NCI-H2107 treated with DMSO at 0.1 percent for 48 hours (cell line): ENCODE measurements at regions not wholly inside any gene's neighbourhood (a gene's known extent, or its start where the extent isn't known, plus 50 kb on each side); places are given as distances from the start of the nearest gene placed in this dataset.
A peak's percentile ranks its signal among the peaks of the same experiment; 100 is the strongest.
"Not testable (repeated sequence)": the region's sequence is repeated elsewhere in the genome, so short reads cannot be mapped to it uniquely, and the experiment has no call there.

Experiments
- DNase-seq: peaks from one replicate; lab custom pipeline; 2025; ENCODE audit not compliant: unreplicated experiment; lab: John Stamatoyannopoulos, UW

DNA sequence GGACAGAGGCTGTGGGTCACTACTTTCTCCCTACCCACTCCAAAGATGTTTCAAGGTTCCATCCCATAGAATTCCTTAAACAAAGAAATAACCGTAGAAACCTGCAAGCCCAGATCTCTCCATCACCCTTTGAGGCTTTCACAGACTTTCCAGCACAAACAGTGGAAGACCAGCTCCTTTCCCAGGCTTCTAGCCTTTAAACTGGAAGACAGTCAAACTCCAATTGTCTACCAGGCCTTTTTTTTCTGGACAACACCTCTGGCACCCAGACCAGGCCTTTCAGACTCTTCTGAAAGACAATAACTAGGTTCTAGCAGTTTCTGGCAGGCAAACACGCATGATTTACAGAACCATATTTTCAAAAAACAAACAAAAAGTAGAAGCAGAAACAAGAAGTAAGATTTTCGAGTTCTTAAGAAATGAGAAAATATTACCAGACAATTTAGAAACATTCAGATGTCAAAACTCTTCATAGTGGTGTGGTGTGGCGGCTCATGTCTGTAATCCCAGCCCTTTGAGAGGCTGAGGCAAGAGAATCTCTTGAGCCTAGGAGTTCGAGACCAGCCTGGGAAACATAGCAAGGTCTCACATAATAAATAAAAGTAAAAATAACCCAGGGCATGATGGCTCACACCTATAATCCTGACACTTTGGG lies 73.0 kb upstream of the EPCAM start:
- no peak for DNase-seq

DNA sequence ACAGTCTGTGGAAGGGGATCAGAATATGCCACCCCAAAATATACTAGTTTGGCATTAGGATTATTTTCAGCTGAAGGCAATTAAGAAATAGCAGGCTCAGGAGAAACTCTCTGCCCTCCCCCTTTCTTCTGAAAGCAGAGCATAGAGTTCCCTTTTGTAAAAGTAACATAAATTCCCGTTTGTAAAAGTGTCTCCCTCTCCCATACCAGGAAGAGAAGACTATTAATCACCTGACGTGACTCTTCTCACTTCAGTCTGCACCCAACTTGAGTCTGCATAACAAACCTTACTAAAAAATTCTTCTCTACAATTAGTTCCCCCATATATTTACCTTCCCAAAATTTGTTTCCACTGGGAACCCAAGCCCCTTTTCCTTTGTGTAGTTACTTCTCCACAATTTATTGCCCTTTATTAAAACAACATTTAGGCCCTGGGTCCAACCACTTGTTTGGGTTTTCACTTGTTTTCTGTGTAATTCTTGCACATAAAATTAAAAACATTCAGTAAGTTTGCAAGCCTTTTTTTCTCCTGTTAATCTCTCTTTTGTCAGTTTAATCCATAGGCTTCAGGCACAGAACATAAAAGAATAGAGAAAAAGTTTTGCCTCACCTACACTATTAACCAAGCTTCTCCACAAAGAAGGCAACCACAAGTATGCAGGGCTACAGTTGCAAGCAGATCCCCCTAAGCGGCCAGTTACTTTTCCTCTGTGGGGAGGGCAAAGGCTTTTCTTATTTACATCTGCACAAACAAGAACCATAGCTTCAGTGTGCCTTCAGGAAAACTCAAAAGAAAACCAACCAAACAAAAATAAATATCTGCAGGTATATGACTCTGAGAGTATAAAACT lies 73.8 kb upstream of the EPCAM start:
- no peak for DNase-seq

DNA sequence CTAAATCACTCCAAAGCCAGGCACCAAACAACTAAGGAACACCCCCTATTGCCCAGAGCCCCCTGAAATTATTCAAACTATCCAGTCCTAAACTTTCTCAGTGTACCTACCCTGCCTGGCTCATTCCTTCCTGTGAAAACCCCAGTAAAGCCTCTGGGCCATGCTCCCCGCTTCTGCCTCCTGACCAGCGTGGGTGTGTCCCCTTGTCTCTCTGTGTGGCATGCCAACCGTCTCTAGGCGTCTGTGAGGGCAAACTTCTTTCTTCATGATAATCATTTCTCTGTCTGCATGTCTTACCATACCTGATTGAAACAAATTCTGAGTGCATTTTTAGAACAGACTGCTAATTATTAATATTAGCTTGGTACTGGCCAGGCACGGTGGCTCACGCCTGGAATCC lies 75.1 kb upstream of the EPCAM start:
- DNase-seq: no peak

DNA sequence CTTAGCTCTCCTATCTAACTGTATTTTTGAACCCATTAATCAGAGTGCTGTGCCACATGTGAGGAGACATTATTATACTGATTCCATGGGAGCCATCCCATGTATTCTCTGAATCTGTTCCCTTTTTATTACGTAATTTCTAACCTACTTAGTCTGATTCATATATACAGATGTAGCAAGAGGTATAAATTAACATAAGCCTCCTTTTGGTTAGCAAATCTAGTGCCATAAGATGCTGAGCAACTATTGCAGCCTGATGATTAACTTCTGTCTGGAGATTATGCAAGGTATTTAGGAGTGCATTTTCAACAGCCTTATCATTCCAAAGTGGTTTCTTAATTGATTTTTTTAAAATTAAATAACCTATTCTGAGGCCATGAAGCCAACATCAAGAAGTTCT lies 80.2 kb upstream of the EPCAM start:
- DNase-seq: no peak

DNA sequence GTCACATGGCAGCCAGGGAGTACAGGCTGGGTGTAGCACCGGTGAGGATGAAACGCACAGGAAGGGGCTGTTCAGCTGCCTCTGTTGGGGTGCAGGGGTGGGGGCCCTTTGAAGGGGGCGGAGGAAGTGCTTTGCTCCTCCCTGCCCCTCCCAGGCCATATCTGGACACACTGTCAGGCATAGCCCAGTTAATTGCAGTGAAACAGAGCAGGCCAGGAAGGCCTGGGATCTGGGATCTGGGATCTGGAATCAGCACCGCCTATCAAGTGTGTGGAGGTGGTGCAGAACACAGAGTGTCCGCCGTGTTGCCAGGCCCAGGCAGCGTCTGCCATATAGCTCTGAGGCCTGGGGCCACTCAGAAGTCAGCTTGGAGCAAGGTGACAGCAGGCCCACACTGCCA lies 85.5 kb upstream of the EPCAM start:
- no peak for DNase-seq

DNA sequence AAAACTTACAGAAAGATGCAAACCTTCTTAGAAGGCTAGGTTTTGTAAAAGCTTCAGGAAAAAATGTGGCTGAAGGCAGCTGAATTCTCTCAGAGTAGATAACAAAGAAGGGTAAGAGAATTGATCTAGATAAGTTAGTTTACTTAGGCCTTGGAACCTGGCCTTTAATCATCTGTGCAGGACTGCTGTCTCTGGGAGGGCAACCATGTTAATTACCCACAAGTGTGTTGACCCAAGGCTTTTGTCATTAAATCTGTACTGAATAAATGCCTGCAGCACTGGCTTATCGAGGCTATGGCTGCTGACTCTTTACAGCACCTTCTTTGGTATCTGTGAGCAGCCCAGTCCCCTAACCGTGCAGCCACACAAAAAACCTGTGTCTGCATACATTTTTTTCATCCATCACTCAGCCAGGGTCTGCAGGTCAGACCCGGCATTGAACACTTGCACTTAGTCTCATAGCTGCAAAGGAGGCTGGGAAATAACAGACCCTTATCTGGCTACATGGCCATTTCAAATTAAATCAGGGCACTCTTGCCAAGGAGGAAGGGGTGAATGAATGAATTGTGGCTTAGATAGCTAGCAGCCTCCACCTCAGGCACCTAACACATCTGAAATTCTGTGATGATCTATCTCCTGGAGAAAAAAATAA lies 86.4 kb upstream of the EPCAM start:
- no peak for DNase-seq

DNA sequence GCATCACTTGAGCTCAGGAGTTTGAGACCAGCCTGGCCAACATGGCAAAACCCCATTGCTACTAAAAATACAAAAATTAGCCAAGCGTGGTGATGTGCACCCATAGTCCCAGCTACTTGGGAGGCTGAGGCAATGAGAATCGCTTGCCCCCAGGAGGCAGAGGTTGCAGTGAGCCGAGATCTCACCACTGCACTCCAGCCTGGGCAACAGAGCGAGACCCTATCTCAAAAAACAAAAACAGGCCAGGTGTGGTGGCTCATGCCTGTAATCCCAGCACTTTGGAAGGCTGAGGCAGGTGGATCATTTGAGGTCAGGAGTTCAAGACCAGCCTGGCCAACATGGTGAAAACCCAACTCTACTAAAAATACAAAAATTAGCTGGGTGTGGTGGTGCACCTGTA lies 89.6 kb upstream of the EPCAM start:
- DNase-seq: not testable (repeated sequence)

DNA sequence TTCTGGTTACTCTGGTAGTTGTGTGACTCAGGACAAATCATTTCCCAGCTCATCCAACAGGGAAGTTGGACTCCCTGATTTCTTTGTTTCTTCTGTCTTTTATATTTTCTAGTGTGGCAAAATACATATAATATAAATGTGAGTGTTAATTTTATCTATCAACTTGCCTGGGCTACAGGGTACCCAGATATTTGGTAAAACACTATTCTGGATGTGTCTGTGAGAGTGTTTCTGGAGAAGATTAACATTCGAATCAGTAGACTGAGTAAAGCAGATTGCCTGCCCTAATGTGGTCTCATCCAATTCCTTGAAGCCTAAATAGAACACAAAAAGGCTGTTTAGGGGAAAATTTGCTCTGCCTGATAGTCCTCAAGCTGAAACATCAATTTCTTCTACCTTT lies 91.1 kb upstream of the EPCAM start:
- DNase-seq: no peak

DNA sequence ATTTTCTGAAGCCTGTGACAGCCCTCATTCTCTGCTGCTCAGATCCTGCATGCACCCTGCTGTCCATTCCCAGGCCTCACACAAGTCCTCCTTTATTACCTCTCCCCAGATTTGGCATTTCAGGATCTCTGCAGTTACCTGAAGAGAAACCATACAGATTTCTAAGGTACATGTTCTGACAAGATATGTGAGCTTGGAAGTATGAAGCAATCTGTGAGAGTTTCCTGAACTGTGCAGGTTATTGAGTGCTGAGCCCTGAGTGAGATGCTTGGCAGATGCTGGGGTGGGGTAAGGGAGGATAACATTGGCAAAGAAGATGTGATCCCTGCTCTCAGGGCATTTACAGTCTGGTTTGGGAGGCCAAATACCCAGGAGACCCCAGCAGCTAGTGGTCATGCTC lies 91.9 kb upstream of the EPCAM start:
- no peak for DNase-seq

DNA sequence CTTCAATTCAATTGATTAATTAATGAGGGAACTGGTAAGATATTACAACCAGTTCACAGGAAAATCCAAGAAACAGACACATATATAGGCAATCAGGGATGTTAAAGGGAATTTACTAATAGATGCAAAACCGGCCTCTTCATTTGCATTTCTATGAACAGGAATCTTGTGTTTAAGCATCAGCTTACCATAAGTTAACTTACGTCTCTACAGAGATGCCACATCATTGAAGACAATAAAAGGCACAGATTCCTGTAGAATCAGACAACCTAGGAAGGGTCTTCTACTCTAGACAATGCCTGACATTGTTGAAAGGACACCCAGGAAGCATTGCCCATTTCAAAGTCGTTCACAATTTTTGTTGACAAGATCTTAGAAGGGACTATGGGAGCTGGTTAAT lies 93.0 kb upstream of the EPCAM start:
- no peak for DNase-seq

DNA sequence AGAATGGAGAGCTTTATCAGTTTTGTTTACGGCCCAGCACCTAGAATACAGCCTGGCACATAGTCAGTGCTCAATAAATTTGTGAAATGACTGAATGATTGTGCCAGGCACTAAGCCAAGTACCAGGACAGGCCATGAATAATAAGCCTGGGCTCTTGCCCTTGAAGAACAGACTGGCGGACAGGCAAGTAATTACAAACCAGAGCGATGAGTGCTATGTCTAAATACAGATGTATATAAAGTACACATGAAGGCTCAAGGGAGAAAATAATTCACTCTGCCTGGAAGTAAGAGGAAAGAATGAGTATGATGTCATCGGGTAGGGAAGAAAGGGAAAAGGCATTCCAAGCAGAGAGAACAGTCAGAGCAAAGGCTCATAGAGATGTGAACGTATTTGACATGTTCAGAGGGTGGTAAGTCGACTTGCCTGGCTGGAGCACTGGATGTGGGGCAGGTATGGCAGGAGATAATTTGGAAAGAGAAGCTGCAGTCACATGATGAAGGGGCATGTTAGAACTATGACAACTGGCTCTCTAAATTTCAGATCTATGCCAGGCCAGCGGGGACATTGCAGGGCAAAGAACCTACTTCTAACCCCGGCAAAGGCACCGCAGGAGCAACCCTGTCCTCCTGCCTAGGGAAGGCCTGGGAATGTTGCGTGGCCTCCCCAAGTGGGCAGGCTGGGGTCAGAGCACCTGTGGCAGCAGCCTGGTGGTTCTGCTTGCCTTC lies 94.9 kb upstream of the EPCAM start:
- no peak for DNase-seq

DNA sequence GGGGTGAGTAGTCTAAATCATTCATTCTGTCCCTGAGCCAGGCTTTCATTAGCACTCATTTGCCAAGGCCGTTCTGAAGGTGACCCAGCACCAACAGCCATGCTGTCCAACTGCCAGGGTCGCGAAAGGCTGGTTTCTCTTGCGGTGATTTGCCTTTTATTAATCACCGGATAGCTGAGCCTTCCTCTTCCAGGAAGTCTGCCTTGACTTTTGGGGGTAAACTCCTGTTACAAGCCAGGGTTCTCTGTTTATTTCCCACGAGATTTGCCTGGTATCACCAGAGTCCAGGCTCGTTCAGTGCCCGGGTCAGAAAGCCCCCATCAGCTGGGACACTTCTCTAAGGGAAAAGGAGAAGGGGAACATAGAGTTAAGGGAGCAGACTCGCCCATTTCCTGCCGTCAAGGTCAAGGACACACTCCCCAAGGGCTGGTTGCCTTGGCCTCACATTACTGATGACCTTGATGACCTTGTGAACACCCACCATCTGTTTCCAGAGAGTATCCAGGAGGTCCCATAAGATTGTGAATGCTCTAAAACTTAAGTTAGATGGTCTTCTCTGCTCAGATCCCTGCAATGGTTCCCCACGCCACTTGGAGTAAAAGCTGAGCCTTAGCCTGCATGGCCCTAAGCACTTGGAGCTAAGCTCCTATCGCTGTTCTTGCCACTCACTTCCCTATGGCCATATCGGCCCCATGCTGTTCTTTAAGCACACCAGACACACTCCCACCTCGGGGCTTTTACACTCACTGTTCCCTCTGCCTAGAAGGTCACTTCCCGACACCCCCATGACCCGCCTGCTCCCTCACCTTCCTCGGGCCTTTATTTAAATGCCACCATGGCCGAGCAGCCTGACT lies 96.0 kb upstream of the EPCAM start:
- no peak for DNase-seq

DNA sequence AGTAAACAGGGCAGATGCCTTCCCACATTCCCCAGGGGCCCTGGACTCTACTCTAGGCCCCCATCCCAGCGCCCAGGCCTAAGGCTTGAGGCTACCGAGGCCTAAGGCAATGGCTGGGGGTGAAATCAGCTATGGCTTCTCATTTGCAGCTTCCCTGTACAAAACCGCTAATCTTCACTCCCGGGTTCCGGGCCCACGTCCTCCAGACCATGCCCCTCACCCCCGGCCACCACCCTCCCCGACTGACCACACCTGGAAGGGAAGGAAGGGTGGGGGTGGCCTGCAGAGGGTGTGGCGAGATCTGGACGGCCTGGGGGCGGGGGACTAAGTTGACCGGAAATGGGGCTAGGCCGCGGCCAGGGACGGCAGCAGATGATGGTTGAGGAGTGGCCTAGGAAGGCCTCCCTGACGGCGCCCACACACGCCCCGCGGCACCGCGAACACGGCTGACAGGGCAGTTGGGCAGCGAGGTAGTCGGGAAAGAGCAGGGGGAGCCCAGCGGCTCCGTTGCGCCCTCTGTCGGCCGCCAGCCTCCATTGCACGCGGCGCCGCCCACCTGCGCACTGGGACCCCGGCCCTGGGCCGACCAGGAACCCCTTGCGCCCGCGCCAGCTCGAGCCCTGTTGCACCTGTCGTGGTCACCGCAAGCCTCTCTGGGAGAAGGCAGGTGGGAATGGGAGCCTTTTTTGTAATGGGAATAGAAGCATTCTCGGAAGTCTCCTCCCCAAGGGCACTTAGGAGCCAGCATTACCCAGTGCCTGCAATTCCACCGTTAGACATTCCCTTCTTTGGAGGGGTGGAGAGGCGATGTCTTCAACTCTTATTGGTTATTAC lies 95.9 kb upstream of the CALM2 start:
- peak; percentile 92 for DNase-seq

DNA sequence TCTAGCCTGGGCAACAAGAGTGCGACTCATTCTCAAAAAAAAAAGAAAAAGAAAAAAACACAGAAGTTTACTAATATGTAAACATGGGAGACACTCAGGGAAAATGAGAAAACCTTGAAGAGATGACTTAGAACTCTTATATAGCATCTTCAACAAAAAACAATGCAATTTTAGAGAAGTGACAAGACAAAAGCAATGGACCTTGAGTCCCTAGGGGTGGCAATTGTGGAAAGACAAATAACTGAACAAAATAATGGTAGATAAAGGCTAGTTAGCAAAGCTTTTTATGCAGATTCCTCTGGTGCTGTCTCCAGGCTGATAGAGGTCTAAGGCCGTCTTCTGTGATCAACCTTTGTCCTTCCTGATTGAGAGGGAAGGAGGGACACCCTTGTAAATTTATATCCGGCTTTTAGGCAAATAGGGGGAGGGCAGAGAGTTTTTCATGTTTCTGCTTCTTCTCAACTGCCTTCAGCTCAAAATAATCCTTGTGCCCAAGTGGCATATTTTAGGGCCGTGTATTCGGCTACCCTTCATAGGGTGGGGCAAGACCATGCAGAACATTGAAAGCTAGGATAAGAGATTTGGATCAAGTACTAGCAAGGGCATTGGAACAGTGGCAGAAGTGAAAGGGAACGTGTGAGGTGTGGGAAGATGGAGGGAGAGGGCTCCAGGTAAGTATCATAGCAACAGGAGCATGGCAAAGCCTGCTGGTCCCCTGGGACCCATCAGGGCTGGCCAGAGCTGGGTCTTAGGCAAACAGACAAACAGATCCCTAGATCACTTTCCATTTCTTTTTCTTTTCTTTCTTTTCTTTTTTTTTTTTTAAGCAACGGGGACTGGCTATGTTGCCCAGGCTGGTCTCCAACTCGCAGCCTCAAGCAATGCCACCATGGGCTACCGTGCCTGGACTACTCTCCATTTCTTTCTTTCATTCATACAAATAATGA lies 95.0 kb upstream of the CALM2 start:
- peak; percentile 48 for DNase-seq

DNA sequence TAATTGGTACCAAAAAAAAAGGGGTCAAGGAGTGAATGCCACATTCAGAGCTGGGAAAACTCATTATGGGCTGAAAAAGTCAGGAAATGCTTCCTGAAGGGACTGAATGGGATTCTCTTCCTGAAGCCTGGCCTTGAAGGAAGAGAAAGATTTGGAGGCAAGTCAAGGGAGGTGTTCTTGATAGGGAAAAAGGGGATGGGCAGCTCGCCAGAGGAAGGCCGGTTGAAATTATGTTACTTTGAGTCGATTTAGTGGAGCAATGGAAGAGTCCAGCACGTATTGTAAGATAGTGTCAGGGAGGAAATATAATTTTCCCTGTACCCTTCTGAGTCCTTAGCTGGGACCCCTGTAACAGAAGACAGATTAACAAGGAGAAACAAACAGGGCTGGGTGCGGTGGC lies 94.1 kb upstream of the CALM2 start:
- DNase-seq: no peak

DNA sequence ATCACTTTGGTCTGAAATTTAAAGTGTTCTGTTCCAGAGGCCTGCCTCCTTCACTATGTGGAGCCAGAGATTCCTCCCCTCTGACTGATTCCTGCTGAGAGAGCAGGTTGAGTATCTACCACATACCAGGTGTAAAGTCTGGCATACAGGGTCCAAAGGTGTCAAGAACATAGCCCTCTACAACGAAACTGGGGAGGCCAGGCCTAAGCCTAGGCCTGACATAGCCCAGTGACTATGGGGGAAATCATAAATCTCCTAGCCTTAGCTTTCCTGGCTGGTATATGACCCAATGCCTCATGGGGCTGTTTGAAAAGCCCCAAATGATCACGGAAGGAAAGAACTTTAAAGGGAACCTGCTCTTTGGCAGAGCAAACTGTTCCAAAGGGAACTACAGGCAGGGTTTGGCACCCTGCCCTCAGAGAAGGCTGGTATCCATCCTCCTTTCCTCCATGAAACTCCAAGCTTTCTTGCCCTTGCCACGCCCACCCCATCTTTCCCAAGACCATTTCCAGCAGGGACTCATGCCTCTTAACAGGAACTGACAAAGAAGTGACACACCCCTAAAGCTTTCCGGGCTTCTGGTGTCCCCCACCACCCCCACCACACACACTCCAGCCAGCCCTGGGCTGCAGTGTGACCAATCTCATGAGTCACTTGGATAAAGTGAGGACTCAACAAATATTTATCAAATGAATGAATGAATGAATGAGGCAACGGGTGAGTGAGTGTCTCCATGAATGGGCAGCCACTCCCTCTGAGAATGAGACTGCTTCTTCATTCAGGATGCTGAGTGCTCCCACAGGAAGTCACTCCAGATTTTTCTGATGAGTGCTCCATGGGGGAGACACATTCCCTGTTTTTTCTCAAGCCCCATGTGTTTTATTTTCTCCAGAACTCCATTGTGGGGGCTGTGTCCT lies 93.3 kb upstream of the CALM2 start:
- no peak for DNase-seq

DNA sequence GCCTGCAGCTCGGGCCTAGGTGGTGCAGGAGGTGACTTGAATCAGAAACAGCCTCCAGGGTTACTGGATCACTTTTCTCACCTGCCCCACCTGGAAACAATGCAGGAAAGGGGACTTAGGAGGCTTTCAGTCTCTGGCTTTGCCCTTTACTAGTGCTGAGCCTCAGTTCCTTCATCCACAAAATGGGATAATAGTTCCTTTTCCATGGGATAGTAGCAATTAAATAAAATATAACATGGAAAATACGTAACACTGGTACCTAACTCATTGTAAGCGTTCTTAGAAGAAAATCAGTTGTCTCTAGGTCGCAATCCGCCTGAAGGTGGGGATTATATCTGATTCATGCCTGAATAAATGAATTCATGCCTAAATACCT lies 91.4 kb upstream of the CALM2 start:
- DNase-seq: no peak
